ENCODE measurements at regions not wholly inside any gene's neighbourhood (a gene's known extent, or its start where the extent isn't known, plus 50 kb on each side); places are given as distances from the start of the nearest gene placed in this dataset.

GRCh38 chr5:98085593-98085992 is 687.9 kb upstream of the RGMB start:
- H3K4me1 ChIP-seq (ENCODE audit: insufficient read depth, low read length), result no peaks in the 10 kb centered on the region
- H3K9me3 ChIP-seq (ENCODE audit: control insufficient read depth, insufficient read depth, low read length), result no peaks in the 10 kb centered on the region
- H3K9ac ChIP-seq (ENCODE audit: low read depth, low read length), result no peak overlapping the region
- H3K36me3 ChIP-seq (ENCODE audit: insufficient read depth, low read length), result no peaks in the 10 kb centered on the region

- Histone ChIP-seq H3K9me3 (ENCODE audit: control insufficient read depth, insufficient read depth, low read length) (no peaks in the 10 kb centered on the region; the same call in 1 of the 2 replicates), H3K9ac (ENCODE audit: low read depth, low read length) (no peak overlapping the region), H3K4me1 (ENCODE audit: insufficient read depth, low read length) (peaks cover 7% of the 10 kb centered on the region; the same call in 1 of the 2 replicates), H3K36me3 (ENCODE audit: insufficient read depth, low read length) (no peaks in the 10 kb centered on the region)
These were observed 678.4 kb upstream of the RGMB start for GRCh38 chr5:98095072-98095471.

GRCh38 chr5:98096155-98096554 is 677.3 kb upstream of the RGMB start:
- H3K4me1 ChIP-seq (ENCODE audit: insufficient read depth, low read length), result peaks cover 7% of the 10 kb centered on the region; the same call in 1 of the 2 replicates
- no peaks in the 10 kb centered on the region for H3K36me3 ChIP-seq (ENCODE audit: insufficient read depth, low read length)
- H3K9ac ChIP-seq (ENCODE audit: low read depth, low read length), result no peak overlapping the region
- H3K9me3 ChIP-seq (ENCODE audit: control insufficient read depth, insufficient read depth, low read length), result no peaks in the 10 kb centered on the region; the same call in 1 of the 2 replicates

GRCh38 chr5:98099448-98100105 is 673.9 kb upstream of the RGMB start:
- Histone ChIP-seq H3K36me3 (ENCODE audit: insufficient read depth, low read length) (no peaks in the 10 kb centered on the region), H3K9me3 (ENCODE audit: control insufficient read depth, insufficient read depth, low read length) (no peaks in the 10 kb centered on the region), H3K4me1 (ENCODE audit: insufficient read depth, low read length) (peaks cover 7% of the 10 kb centered on the region; the same call in 1 of the 2 replicates), H3K9ac (ENCODE audit: low read depth, low read length) (no peak overlapping the region)

- Histone ChIP-seq H3K4me1 (ENCODE audit: insufficient read depth, low read length) (peaks cover 7% of the 10 kb centered on the region; the same call in 1 of the 2 replicates), H3K9me3 (ENCODE audit: control insufficient read depth, insufficient read depth, low read length) (no peaks in the 10 kb centered on the region), H3K9ac (ENCODE audit: low read depth, low read length) (no peak overlapping the region), H3K36me3 (ENCODE audit: insufficient read depth, low read length) (no peaks in the 10 kb centered on the region)
These were observed 672.3 kb upstream of the RGMB start for GRCh38 chr5:98101131-98101530.

GRCh38 chr5:98102936-98103335 is 670.5 kb upstream of the RGMB start:
- Histone ChIP-seq H3K4me1 (ENCODE audit: insufficient read depth, low read length) (no peaks in the 10 kb centered on the region), H3K9ac (ENCODE audit: low read depth, low read length) (no peak overlapping the region), H3K9me3 (ENCODE audit: control insufficient read depth, insufficient read depth, low read length) (no peaks in the 10 kb centered on the region), H3K36me3 (ENCODE audit: insufficient read depth, low read length) (no peaks in the 10 kb centered on the region)

- H3K9ac ChIP-seq (ENCODE audit: low read depth, low read length), result no peak overlapping the region
- H3K4me1 ChIP-seq (ENCODE audit: insufficient read depth, low read length), result no peaks in the 10 kb centered on the region
- no peaks in the 10 kb centered on the region for H3K9me3 ChIP-seq (ENCODE audit: control insufficient read depth, insufficient read depth, low read length)
- H3K36me3 ChIP-seq (ENCODE audit: insufficient read depth, low read length), result no peaks in the 10 kb centered on the region
These were observed 669.7 kb upstream of the RGMB start for GRCh38 chr5:98103807-98104206.

GRCh38 chr5:98104454-98105188 is 668.8 kb upstream of the RGMB start:
- H3K36me3 ChIP-seq (ENCODE audit: insufficient read depth, low read length), result no peaks in the 10 kb centered on the region
- H3K9ac ChIP-seq (ENCODE audit: low read depth, low read length), result no peak overlapping the region
- H3K4me1 ChIP-seq (ENCODE audit: insufficient read depth, low read length), result no peaks in the 10 kb centered on the region
- H3K9me3 ChIP-seq (ENCODE audit: control insufficient read depth, insufficient read depth, low read length), result no peaks in the 10 kb centered on the region

GRCh38 chr5:98105681-98106080 is 667.8 kb upstream of the RGMB start:
- Histone ChIP-seq H3K9me3 (ENCODE audit: control insufficient read depth, insufficient read depth, low read length) (no peaks in the 10 kb centered on the region), H3K36me3 (ENCODE audit: insufficient read depth, low read length) (no peaks in the 10 kb centered on the region), H3K9ac (ENCODE audit: low read depth, low read length) (no peak overlapping the region), H3K4me1 (ENCODE audit: insufficient read depth, low read length) (no peaks in the 10 kb centered on the region)

GRCh38 chr5:98106116-98107031 is 667.1 kb upstream of the RGMB start:
- no peaks in the 10 kb centered on the region for H3K9me3 ChIP-seq (ENCODE audit: control insufficient read depth, insufficient read depth, low read length)
- H3K4me1 ChIP-seq (ENCODE audit: insufficient read depth, low read length), result no peaks in the 10 kb centered on the region
- H3K36me3 ChIP-seq (ENCODE audit: insufficient read depth, low read length), result no peaks in the 10 kb centered on the region
- H3K9ac ChIP-seq (ENCODE audit: low read depth, low read length), result no peak overlapping the region

GRCh38 chr5:98108497-98108896 is 665.0 kb upstream of the RGMB start:
- Histone ChIP-seq H3K9ac (ENCODE audit: low read depth, low read length) (no peak overlapping the region), H3K4me1 (ENCODE audit: insufficient read depth, low read length) (no peaks in the 10 kb centered on the region), H3K9me3 (ENCODE audit: control insufficient read depth, insufficient read depth, low read length) (no peaks in the 10 kb centered on the region; the same call in 1 of the 2 replicates), H3K36me3 (ENCODE audit: insufficient read depth, low read length) (no peaks in the 10 kb centered on the region)

GRCh38 chr5:98109561-98110006 is 663.9 kb upstream of the RGMB start:
- Histone ChIP-seq H3K4me1 (ENCODE audit: insufficient read depth, low read length) (no peaks in the 10 kb centered on the region), H3K9ac (ENCODE audit: low read depth, low read length) (no peak overlapping the region), H3K36me3 (ENCODE audit: insufficient read depth, low read length) (no peaks in the 10 kb centered on the region), H3K9me3 (ENCODE audit: control insufficient read depth, insufficient read depth, low read length) (no peaks in the 10 kb centered on the region; the same call in 1 of the 2 replicates)

- Histone ChIP-seq H3K9ac (ENCODE audit: low read depth, low read length) (no peak overlapping the region), H3K36me3 (ENCODE audit: insufficient read depth, low read length) (no peaks in the 10 kb centered on the region), H3K4me1 (ENCODE audit: insufficient read depth, low read length) (no peaks in the 10 kb centered on the region), H3K9me3 (ENCODE audit: control insufficient read depth, insufficient read depth, low read length) (no peaks in the 10 kb centered on the region; the same call in 1 of the 2 replicates)
These were observed 663.2 kb upstream of the RGMB start for GRCh38 chr5:98110282-98110691.

- no peak overlapping the region for H3K9ac ChIP-seq (ENCODE audit: low read depth, low read length)
- no peaks in the 10 kb centered on the region for H3K4me1 ChIP-seq (ENCODE audit: insufficient read depth, low read length)
- no peaks in the 10 kb centered on the region; the same call in 1 of the 2 replicates for H3K9me3 ChIP-seq (ENCODE audit: control insufficient read depth, insufficient read depth, low read length)
- no peaks in the 10 kb centered on the region for H3K36me3 ChIP-seq (ENCODE audit: insufficient read depth, low read length)
These were observed 662.7 kb upstream of the RGMB start for GRCh38 chr5:98110791-98111190.

Data from ES-I3 (cell line).